Suppressor macrophage (primary cell): ENCODE measurements at regions not wholly inside any gene's neighbourhood (a gene's known extent, or its start where the extent isn't known, plus 50 kb on each side); places are given as distances from the start of the nearest gene placed in this dataset.
A peak's percentile ranks its signal among the peaks of the same experiment; 100 is the strongest.
"Not testable (repeated sequence)": the region's sequence is repeated elsewhere in the genome, so short reads cannot be mapped to it uniquely, and the experiment has no call there.

Experiments
- DNase-seq, 4 experiments: peaks; one replicate each; pipeline ENCODE4 v3.0.0-alpha.2; 2020 to 2022

- DNase-seq: no peak
Observed at GRCh38 chr4:123162859-123163258, 233.7 kb upstream of the SPRY1 start.

GRCh38 chr4:123163501-123163900, 233.1 kb upstream of the SPRY1 start:
- peak in 3 of 4 experiments; percentile 12 to 20 (median 13) for DNase-seq

- no peak for DNase-seq
Observed at GRCh38 chr4:123166023-123166422, 230.6 kb upstream of the SPRY1 start.

GRCh38 chr4:123167931-123168330, 228.7 kb upstream of the SPRY1 start:
- DNase-seq: no peak

GRCh38 chr4:123168812-123169211, 227.8 kb upstream of the SPRY1 start:
- no peak for DNase-seq

- DNase-seq: no peak
Observed at GRCh38 chr4:123170843-123171242, 225.8 kb upstream of the SPRY1 start.

GRCh38 chr4:123176605-123177004, 220.0 kb upstream of the SPRY1 start:
- DNase-seq: no peak

- no peak for DNase-seq
Observed at GRCh38 chr4:123182289-123182688, 214.3 kb upstream of the SPRY1 start.

GRCh38 chr4:123183308-123183707, 213.3 kb upstream of the SPRY1 start:
- no peak for DNase-seq

GRCh38 chr4:123183754-123184153, 212.8 kb upstream of the SPRY1 start:
- not testable (repeated sequence) for DNase-seq

GRCh38 chr4:123186731-123187130, 209.9 kb upstream of the SPRY1 start:
- no peak for DNase-seq

GRCh38 chr4:123190176-123190575, 206.4 kb upstream of the SPRY1 start:
- no peak for DNase-seq

- no peak for DNase-seq
Observed at GRCh38 chr4:123191728-123192127, 204.9 kb upstream of the SPRY1 start.

GRCh38 chr4:123193802-123194367, 202.7 kb upstream of the SPRY1 start:
- no peak for DNase-seq

- no peak for DNase-seq
Observed at GRCh38 chr4:123198706-123199105, 197.9 kb upstream of the SPRY1 start.

- no peak for DNase-seq
Observed at GRCh38 chr4:123200051-123200940, 196.3 kb upstream of the SPRY1 start.

- DNase-seq: no peak
Observed at GRCh38 chr4:123204737-123205136, 191.9 kb upstream of the SPRY1 start.

- DNase-seq: no peak
Observed at GRCh38 chr4:123206016-123206415, 190.6 kb upstream of the SPRY1 start.

GRCh38 chr4:123209436-123209835, 187.2 kb upstream of the SPRY1 start:
- DNase-seq: no peak

GRCh38 chr4:123215536-123215935, 181.1 kb upstream of the SPRY1 start:
- DNase-seq: no peak

GRCh38 chr4:123216543-123216942, 180.1 kb upstream of the SPRY1 start:
- no peak for DNase-seq

- DNase-seq: no peak
Observed at GRCh38 chr4:123216946-123217345, 179.6 kb upstream of the SPRY1 start.

- DNase-seq: no peak
Observed at GRCh38 chr4:123217664-123218063, 178.9 kb upstream of the SPRY1 start.

GRCh38 chr4:123218981-123219380, 177.6 kb upstream of the SPRY1 start:
- DNase-seq: no peak
